ENCODE measurements at regions not wholly inside any gene's neighbourhood (a gene's known extent, or its start where the extent isn't known, plus 50 kb on each side); places are given as distances from the start of the nearest gene placed in this dataset.

- no peak for TF ChIP-seq CTCF (IDR thresholded peaks at IDR 0.05)
- no peak for TF ChIP-seq ZFX (IDR thresholded peaks at IDR 0.05; ENCODE audit: borderline replicate concordance)
Measured at GRCh38 chr12:40436564-40436963, 211.8 kb downstream of the LRRK2 start.

Measured in 22Rv1 (cell line).